Karpas-422 (cell line): ENCODE measurements at regions not wholly inside any gene's neighbourhood (a gene's known extent, or its start where the extent isn't known, plus 50 kb on each side); places are given as distances from the start of the nearest gene placed in this dataset.
A peak's percentile ranks its signal among the peaks of the same experiment; 100 is the strongest.
"Not testable (repeated sequence)": the region's sequence is repeated elsewhere in the genome, so short reads cannot be mapped to it uniquely, and the experiment has no call there.

Experiments used
- DNase-seq: peaks from one replicate; pipeline ENCODE4 v3.0.0-alpha.2; 2015
- H2AFZ ChIP-seq: fragments of 200-600 bp; sonication (generic); 2 replicates; pipeline ENCODE4 v1.6.1; 2014; ENCODE audit warnings: antibody characterized with exemption, low read length, mixed read lengths
- H3K27ac ChIP-seq: fragments of 200-600 bp; sonication (generic); 2 replicates; pipeline ENCODE4 v1.5.1; 2014; ENCODE audit warnings: mild to moderate bottlenecking, low read length, moderate library complexity
- H3K27me3 ChIP-seq: fragments of 200-600 bp; sonication (generic); 2 replicates; pipeline ENCODE4 v1.6.1; 2014; ENCODE audit warnings: low read length, mixed read lengths
- H3K36me3 ChIP-seq: fragments of 200-600 bp; sonication (generic); 2 replicates; pipeline ENCODE4 v1.6.1; 2014; ENCODE audit warnings: low read length, mixed read lengths; ENCODE audit not compliant: insufficient read depth
- H3K4me1 ChIP-seq: fragments of 200-600 bp; sonication (generic); 2 replicates; pipeline ENCODE4 v1.6.1; 2014; ENCODE audit warnings: mild to moderate bottlenecking, low read length, mixed read lengths
- H3K4me2 ChIP-seq: fragments of 200-600 bp; sonication (generic); 2 replicates; pipeline ENCODE4 v1.6.1; 2014; ENCODE audit warnings: low read length, low read depth, mild to moderate bottlenecking; ENCODE audit not compliant: poor library complexity, severe bottlenecking
- H3K4me3 ChIP-seq: fragments of 200-600 bp; sonication (generic); 2 replicates; pipeline ENCODE4 v1.5.1; 2014; ENCODE audit warnings: mild to moderate bottlenecking, antibody characterized with exemption, low read length, mixed read lengths
- H3K79me2 ChIP-seq: fragments of 200-600 bp; sonication (generic); 2 replicates; pipeline ENCODE4 v1.6.1; 2014; ENCODE audit warnings: mild to moderate bottlenecking, low read length, mixed read lengths
- H3K9ac ChIP-seq: fragments of 200-600 bp; sonication (generic); 2 replicates; pipeline ENCODE4 v1.6.0; 2014; ENCODE audit warnings: low read length
- H3K9me2 ChIP-seq: fragments of 200-600 bp; sonication (generic), shearing (Covaris generic); replicated peaks from 2 replicates; pipeline ENCODE4 v1.6.0; 2014; ENCODE audit warnings: mild to moderate bottlenecking, low read length, moderate library complexity; ENCODE audit not compliant: insufficient read depth
- H3K9me3 ChIP-seq: fragments of 300-700, 200-600 bp; sonication (generic); 2 replicates; pipeline ENCODE4 v1.6.1; 2014; ENCODE audit warnings: low read length, mixed read lengths
- H4K20me1 ChIP-seq: fragments of 200-600 bp; sonication (generic); 2 replicates; pipeline ENCODE4 v1.6.1; 2014; ENCODE audit warnings: mild to moderate bottlenecking, antibody characterized with exemption, low read length, low read depth; ENCODE audit not compliant: insufficient read depth

DNA sequence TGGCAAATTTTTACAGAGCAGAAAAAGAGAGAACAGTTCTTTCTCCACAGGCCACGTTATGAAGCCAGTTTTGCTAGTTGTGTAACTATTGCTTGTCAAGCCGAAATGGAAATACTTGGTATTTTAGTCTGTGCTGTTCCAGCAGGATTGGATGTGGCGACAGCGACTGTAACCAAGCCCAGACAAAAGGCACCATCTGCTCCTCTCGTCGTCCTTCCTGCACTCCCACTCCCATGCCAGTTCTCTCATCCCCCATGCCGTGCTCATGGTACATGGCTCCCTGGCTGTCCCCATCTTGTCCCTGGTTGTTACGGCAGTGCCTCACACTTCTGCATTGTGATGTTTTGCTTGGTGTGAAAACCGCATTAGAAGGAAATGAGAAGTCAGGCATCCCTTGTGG, 185.7 kb upstream of the FZD8 start:
- Histone ChIP-seq H4K20me1 (no peaks in the 10 kb centered on the region), H3K9me3 (no peaks in the 10 kb centered on the region), H3K79me2 (no peaks in the 10 kb centered on the region), H3K4me3 (no peak overlapping the region), H3K27ac (no peak overlapping the region), H3K27me3 (no peaks in the 10 kb centered on the region), H3K36me3 (no peaks in the 10 kb centered on the region), H3K4me2 (no peak overlapping the region), H3K9ac (no peak overlapping the region), H3K4me1 (no peaks in the 10 kb centered on the region), H3K9me2 (no peaks in the 10 kb centered on the region), H2AFZ (no peak overlapping the region)
- DNase-seq = no peak

- H3K4me3 ChIP-seq = no peak overlapping the region
- no peaks in the 10 kb centered on the region for H3K79me2 ChIP-seq
- no peaks in the 10 kb centered on the region for H3K36me3 ChIP-seq
- H2AFZ ChIP-seq = no peak overlapping the region
- no peak overlapping the region for H3K4me2 ChIP-seq
- no peak overlapping the region for H3K9ac ChIP-seq
- H3K4me1 ChIP-seq = peaks cover 9% of the 10 kb centered on the region
- H3K27ac ChIP-seq = no peak overlapping the region
- no peaks in the 10 kb centered on the region for H3K9me2 ChIP-seq
- H4K20me1 ChIP-seq = no peaks in the 10 kb centered on the region
- no peak for DNase-seq
- H3K27me3 ChIP-seq = no peaks in the 10 kb centered on the region
- H3K9me3 ChIP-seq = no peaks in the 10 kb centered on the region
Measured at GRCh38 chr10:35824704-35825103, 182.6 kb upstream of the FZD8 start.

GRCh38 chr10:35822316-35822715, 180.2 kb upstream of the FZD8 start:
- peaks cover 9% of the 10 kb centered on the region for H3K4me1 ChIP-seq
- H3K27me3 ChIP-seq = no peaks in the 10 kb centered on the region
- DNase-seq = no peak
- H3K4me3 ChIP-seq = no peak overlapping the region
- H3K36me3 ChIP-seq = no peaks in the 10 kb centered on the region
- no peak overlapping the region for H3K27ac ChIP-seq
- no peaks in the 10 kb centered on the region for H3K9me3 ChIP-seq
- no peaks in the 10 kb centered on the region for H3K9me2 ChIP-seq
- H4K20me1 ChIP-seq = no peaks in the 10 kb centered on the region
- no peak overlapping the region for H3K4me2 ChIP-seq
- H3K9ac ChIP-seq = no peak overlapping the region
- no peaks in the 10 kb centered on the region for H3K79me2 ChIP-seq
- no peak overlapping the region for H2AFZ ChIP-seq

- Histone ChIP-seq H3K27ac (no peak overlapping the region), H2AFZ (no peak overlapping the region), H3K9ac (no peak overlapping the region), H3K4me3 (no peak overlapping the region), H3K9me3 (no peaks in the 10 kb centered on the region), H4K20me1 (no peaks in the 10 kb centered on the region), H3K4me1 (peaks cover 9% of the 10 kb centered on the region), H3K27me3 (no peaks in the 10 kb centered on the region), H3K9me2 (no peaks in the 10 kb centered on the region), H3K36me3 (no peaks in the 10 kb centered on the region), H3K4me2 (peak overlapping the region; percentile 8), H3K79me2 (no peaks in the 10 kb centered on the region)
- DNase-seq = peak; percentile 63
Measured at GRCh38 chr10:35821339-35821911, 179.3 kb upstream of the FZD8 start.

GRCh38 chr10:35819736-35820135, 177.6 kb upstream of the FZD8 start:
- Histone ChIP-seq H3K27me3 (no peaks in the 10 kb centered on the region), H3K4me3 (no peak overlapping the region), H3K4me2 (no peak overlapping the region), H2AFZ (no peak overlapping the region), H4K20me1 (no peaks in the 10 kb centered on the region), H3K9me2 (no peaks in the 10 kb centered on the region), H3K36me3 (no peaks in the 10 kb centered on the region), H3K9ac (no peak overlapping the region), H3K27ac (no peak overlapping the region), H3K4me1 (peaks cover 9% of the 10 kb centered on the region), H3K79me2 (no peaks in the 10 kb centered on the region), H3K9me3 (no peaks in the 10 kb centered on the region)
- no peak for DNase-seq

DNA sequence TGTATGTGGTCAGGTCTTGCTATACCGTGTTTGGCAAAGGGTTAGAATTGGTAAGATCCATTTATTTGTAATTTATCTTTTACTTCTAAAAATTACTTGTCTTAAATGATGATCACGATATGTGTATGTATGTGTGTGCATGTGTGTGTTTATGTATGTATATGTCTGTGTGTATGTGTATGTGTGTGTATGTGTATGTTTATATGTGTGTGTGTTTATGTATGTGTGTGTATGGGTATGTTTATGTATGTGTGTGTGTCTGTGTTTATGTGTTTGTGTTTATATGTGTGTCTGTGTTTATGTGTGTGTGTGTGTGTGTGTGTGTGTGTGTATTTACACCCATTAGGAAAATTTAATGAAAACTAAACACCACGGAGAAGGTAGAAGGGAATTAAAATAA, 176.9 kb upstream of the FZD8 start:
- no peak overlapping the region for H3K9ac ChIP-seq
- H4K20me1 ChIP-seq = no peaks in the 10 kb centered on the region
- no peaks in the 10 kb centered on the region for H3K79me2 ChIP-seq
- DNase-seq = no peak
- no peak overlapping the region for H3K4me2 ChIP-seq
- no peaks in the 10 kb centered on the region for H3K27me3 ChIP-seq
- H3K36me3 ChIP-seq = no peaks in the 10 kb centered on the region
- peaks cover 9% of the 10 kb centered on the region for H3K4me1 ChIP-seq
- H3K9me3 ChIP-seq = no peaks in the 10 kb centered on the region
- H2AFZ ChIP-seq = no peak overlapping the region
- H3K27ac ChIP-seq = no peak overlapping the region
- no peaks in the 10 kb centered on the region for H3K9me2 ChIP-seq
- no peak overlapping the region for H3K4me3 ChIP-seq

DNA sequence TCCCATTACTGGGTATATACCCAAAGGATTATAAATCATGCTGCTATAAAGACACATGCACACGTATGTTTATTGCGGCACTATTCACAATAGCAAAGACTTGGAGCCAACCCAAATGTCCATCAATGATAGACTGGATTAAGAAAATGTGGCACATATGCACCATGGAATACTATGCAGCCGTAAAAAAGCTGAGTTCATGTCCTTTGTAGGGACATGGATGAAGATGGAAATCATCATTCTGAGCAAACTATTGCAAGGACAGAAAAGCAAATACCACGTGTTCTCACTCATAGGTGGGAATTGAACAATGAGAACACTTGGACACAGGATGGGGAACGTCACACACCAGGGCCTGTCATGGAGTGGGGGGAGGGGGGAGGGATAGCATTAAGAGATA, 175.0 kb upstream of the FZD8 start:
- not testable (repeated sequence) for H3K9me2 ChIP-seq, H3K4me1 ChIP-seq, H3K4me3 ChIP-seq, H2AFZ ChIP-seq, H3K27ac ChIP-seq, DNase-seq, H3K4me2 ChIP-seq, H4K20me1 ChIP-seq, H3K79me2 ChIP-seq, H3K36me3 ChIP-seq, H3K9ac ChIP-seq, H3K27me3 ChIP-seq, H3K9me3 ChIP-seq

GRCh38 chr10:35813219-35813618, 171.1 kb upstream of the FZD8 start:
- no peak overlapping the region for H3K4me2 ChIP-seq
- H3K79me2 ChIP-seq = no peaks in the 10 kb centered on the region
- H3K4me3 ChIP-seq = no peak overlapping the region
- H3K36me3 ChIP-seq = no peaks in the 10 kb centered on the region
- no peak overlapping the region for H3K27ac ChIP-seq
- H3K4me1 ChIP-seq = no peaks in the 10 kb centered on the region
- no peak overlapping the region for H3K9ac ChIP-seq
- no peaks in the 10 kb centered on the region for H4K20me1 ChIP-seq
- no peak overlapping the region for H2AFZ ChIP-seq
- H3K9me3 ChIP-seq = no peaks in the 10 kb centered on the region
- H3K9me2 ChIP-seq = no peaks in the 10 kb centered on the region; the same call in 1 of the 2 replicates
- no peak for DNase-seq
- no peaks in the 10 kb centered on the region for H3K27me3 ChIP-seq

GRCh38 chr10:35808344-35808743, 166.2 kb upstream of the FZD8 start:
- Histone ChIP-seq H3K4me3 (no peak overlapping the region), H3K4me2 (no peak overlapping the region), H3K4me1 (no peaks in the 10 kb centered on the region), H3K9me3 (no peaks in the 10 kb centered on the region), H4K20me1 (no peaks in the 10 kb centered on the region), H3K27me3 (no peaks in the 10 kb centered on the region), H3K36me3 (no peaks in the 10 kb centered on the region), H2AFZ (no peak overlapping the region), H3K9ac (no peak overlapping the region), H3K27ac (no peak overlapping the region), H3K9me2 (no peaks in the 10 kb centered on the region; the same call in 1 of the 2 replicates), H3K79me2 (no peaks in the 10 kb centered on the region)
- DNase-seq = no peak
